Smooth muscle cell (in vitro differentiated cells): ENCODE measurements at regions not wholly inside any gene's neighbourhood (a gene's known extent, or its start where the extent isn't known, plus 50 kb on each side); places are given as distances from the start of the nearest gene placed in this dataset.

Experiments
- DNase-seq: peaks from one replicate; lab custom pipeline; 2025; ENCODE audit not compliant: unreplicated experiment; lab: John Stamatoyannopoulos, UW
- H2AFZ ChIP-seq: fragments of 200-600 bp; sonication (generic); 2 replicates; pipeline ENCODE4 v1.6.0; 2016; ENCODE audit warnings: antibody characterized with exemption, low read depth, mild to moderate bottlenecking
- H3F3A ChIP-seq: fragments of 200-600 bp; sonication (generic); 2 replicates; pipeline ENCODE4 v1.6.0; 2017; ENCODE audit warnings: antibody characterized with exemption, low read depth
- H3K27ac ChIP-seq: fragments of 200-600 bp; sonication (generic); 2 replicates; pipeline ENCODE4 v1.5.1; 2016; ENCODE audit warnings: low read depth, mild to moderate bottlenecking
- H3K27me3 ChIP-seq: fragments of 200-600 bp; sonication (generic); 2 replicates; pipeline ENCODE4 v1.6.1; 2016; ENCODE audit warnings: low read depth, mild to moderate bottlenecking
- H3K36me3 ChIP-seq: fragments of 200-600 bp; sonication (generic); 2 replicates; pipeline ENCODE4 v1.5.1; 2016; ENCODE audit warnings: low read depth
- H3K4me1 ChIP-seq: fragments of 200-600 bp; sonication (generic); 2 replicates; pipeline ENCODE4 v1.5.1; 2016; ENCODE audit warnings: low read depth
- H3K4me2 ChIP-seq: fragments of 200-600 bp; sonication (generic); 2 replicates; pipeline ENCODE4 v1.6.0; 2016; ENCODE audit warnings: mild to moderate bottlenecking
- H3K4me3 ChIP-seq: fragments of 200-600 bp; sonication (generic); 2 replicates; pipeline ENCODE4 v1.5.1; 2016; ENCODE audit warnings: mild to moderate bottlenecking
- H3K79me2 ChIP-seq: fragments of 200-600 bp; sonication (generic); 2 replicates; pipeline ENCODE4 v1.6.0; 2016; ENCODE audit warnings: low read depth, mild to moderate bottlenecking
- H3K9ac ChIP-seq: fragments of 200-600 bp; sonication (generic); 2 replicates; pipeline ENCODE4 v1.6.0; 2016; ENCODE audit warnings: low read depth
- H3K9me3 ChIP-seq: fragments of 200-600 bp; sonication (generic); replicated peaks from 2 replicates; pipeline ENCODE4 v1.5.1; 2016; ENCODE audit warnings: low read depth
- H4K20me1 ChIP-seq: fragments of 200-600 bp; sonication (generic); 2 replicates; pipeline ENCODE4 v1.6.0; 2016; ENCODE audit warnings: low read depth
- WGBS: methylation state at CpG from one replicate; pipeline ENCODE4 v1.1.7; 2016; ENCODE audit warnings: low lambda C conversion rate; 5-methylcytosine and 5-hydroxymethylcytosine counted together
- TF ChIP-seq, protein P1 (sequence below): fragments of 200-600 bp; sonication (generic); IDR thresholded peaks from 2 replicates; pipeline ENCODE4 v1.5.1; 2017; ENCODE audit warnings: borderline replicate concordance, mild to moderate bottlenecking, antibody characterized with exemption; ENCODE audit not compliant: insufficient read depth, poor library complexity, severe bottlenecking

DNA sequence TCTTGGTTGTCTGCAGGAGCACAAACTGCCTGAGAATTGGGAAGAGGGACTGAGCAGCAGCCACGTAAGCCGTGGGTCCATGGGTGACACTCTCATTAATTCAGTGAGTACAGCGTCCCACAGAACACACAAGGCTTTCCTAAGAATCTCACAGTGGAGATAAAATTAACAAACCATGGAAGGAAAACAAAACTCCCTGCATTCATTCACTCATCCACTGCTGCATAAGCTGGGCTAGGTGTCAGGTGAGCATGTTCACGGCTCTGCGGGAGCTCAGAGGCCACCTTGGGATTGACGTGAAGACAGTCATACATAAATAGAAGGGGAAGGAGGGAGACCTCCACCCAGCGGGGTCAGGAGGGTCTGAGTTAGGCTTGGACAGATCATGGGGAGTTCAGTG lies 1442.7 kb downstream of the TBC1D22A start:
- H2AFZ ChIP-seq: no peak overlapping the region
- H3K27me3 ChIP-seq: no peaks in the 10 kb centered on the region
- H3K79me2 ChIP-seq: no peaks in the 10 kb centered on the region
- no peaks in the 10 kb centered on the region for H3K36me3 ChIP-seq
- H4K20me1 ChIP-seq: no peaks in the 10 kb centered on the region
- H3K9me3 ChIP-seq: no peaks in the 10 kb centered on the region
- 91% methylated on average over 7 of the region's 7 CpGs for WGBS
- H3K27ac ChIP-seq: no peak overlapping the region
- H3F3A ChIP-seq: no peaks in the 10 kb centered on the region
- H3K4me3 ChIP-seq: no peak overlapping the region
- no peaks in the 10 kb centered on the region for H3K4me1 ChIP-seq
- H3K4me2 ChIP-seq: no peak overlapping the region
- TF ChIP-seq, protein P1, sequence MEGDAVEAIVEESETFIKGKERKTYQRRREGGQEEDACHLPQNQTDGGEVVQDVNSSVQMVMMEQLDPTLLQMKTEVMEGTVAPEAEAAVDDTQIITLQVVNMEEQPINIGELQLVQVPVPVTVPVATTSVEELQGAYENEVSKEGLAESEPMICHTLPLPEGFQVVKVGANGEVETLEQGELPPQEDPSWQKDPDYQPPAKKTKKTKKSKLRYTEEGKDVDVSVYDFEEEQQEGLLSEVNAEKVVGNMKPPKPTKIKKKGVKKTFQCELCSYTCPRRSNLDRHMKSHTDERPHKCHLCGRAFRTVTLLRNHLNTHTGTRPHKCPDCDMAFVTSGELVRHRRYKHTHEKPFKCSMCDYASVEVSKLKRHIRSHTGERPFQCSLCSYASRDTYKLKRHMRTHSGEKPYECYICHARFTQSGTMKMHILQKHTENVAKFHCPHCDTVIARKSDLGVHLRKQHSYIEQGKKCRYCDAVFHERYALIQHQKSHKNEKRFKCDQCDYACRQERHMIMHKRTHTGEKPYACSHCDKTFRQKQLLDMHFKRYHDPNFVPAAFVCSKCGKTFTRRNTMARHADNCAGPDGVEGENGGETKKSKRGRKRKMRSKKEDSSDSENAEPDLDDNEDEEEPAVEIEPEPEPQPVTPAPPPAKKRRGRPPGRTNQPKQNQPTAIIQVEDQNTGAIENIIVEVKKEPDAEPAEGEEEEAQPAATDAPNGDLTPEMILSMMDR: no peak
- H3K9ac ChIP-seq: no peak overlapping the region
- DNase-seq: no peak

DNA sequence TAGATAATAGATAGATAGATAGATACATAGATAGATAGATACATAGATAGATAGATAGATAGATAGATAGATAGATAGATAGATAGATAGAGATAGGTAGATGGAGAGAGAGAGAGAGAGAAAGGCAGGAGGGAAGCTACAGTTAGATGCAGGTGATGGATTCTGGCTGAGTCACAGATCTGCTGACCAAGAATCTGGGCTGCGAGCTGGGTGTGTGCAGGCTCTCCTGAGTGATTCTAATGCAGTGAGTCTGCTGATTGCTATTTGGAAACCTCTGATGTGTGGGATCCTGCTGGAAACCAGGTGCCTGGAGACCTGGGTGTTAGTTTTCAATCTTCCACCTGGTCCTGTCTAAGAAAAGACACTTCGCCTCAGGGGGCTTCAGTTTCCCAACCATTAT lies 1441.8 kb downstream of the TBC1D22A start:
- no peaks in the 10 kb centered on the region for H3K27me3 ChIP-seq
- no peak overlapping the region for H2AFZ ChIP-seq
- DNase-seq: no peak
- no peaks in the 10 kb centered on the region for H3K9me3 ChIP-seq
- no peaks in the 10 kb centered on the region for H3K36me3 ChIP-seq
- H3F3A ChIP-seq: no peaks in the 10 kb centered on the region
- H3K79me2 ChIP-seq: no peaks in the 10 kb centered on the region
- H3K4me2 ChIP-seq: no peak overlapping the region
- no peaks in the 10 kb centered on the region for H4K20me1 ChIP-seq
- H3K9ac ChIP-seq: no peak overlapping the region
- no peak overlapping the region for H3K27ac ChIP-seq
- TF ChIP-seq, protein P1: no peak
- 59% methylated on average over 2 of the region's 2 CpGs for whole genome bisulfite sequencing
- no peaks in the 10 kb centered on the region for H3K4me1 ChIP-seq
- no peak overlapping the region for H3K4me3 ChIP-seq

DNA sequence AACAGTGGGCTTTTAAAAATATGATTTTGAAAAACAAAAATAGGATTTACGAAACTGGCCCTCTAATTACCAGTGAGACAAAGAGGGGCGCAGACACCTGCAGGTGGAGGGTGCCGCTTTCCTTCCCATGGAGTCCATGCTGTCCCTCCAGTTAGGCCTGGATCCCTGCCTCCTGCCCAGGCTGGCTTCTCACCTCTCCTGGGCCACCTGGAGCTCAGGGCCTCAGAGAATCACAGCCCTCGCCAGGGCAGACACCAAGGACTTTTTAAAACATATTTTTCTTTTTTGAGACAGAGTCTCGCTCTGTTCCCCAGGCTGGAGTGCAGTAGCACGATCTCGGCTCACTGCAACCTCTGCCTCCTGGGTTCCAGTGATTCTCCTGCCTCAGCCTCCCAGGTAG lies 1437.2 kb downstream of the TBC1D22A start:
- WGBS: 93% methylated on average over 7 of the region's 7 CpGs
- H3K36me3 ChIP-seq: no peaks in the 10 kb centered on the region
- H3K27me3 ChIP-seq: no peaks in the 10 kb centered on the region
- no peaks in the 10 kb centered on the region for H4K20me1 ChIP-seq
- H3K9ac ChIP-seq: no peak overlapping the region
- TF ChIP-seq, protein P1: no peak
- H3K4me2 ChIP-seq: no peak overlapping the region
- no peak overlapping the region for H3K27ac ChIP-seq
- H3K4me3 ChIP-seq: no peak overlapping the region
- H2AFZ ChIP-seq: no peak overlapping the region
- no peaks in the 10 kb centered on the region for H3K79me2 ChIP-seq
- no peaks in the 10 kb centered on the region for H3F3A ChIP-seq
- no peaks in the 10 kb centered on the region for H3K9me3 ChIP-seq
- DNase-seq: no peak
- H3K4me1 ChIP-seq: no peaks in the 10 kb centered on the region

DNA sequence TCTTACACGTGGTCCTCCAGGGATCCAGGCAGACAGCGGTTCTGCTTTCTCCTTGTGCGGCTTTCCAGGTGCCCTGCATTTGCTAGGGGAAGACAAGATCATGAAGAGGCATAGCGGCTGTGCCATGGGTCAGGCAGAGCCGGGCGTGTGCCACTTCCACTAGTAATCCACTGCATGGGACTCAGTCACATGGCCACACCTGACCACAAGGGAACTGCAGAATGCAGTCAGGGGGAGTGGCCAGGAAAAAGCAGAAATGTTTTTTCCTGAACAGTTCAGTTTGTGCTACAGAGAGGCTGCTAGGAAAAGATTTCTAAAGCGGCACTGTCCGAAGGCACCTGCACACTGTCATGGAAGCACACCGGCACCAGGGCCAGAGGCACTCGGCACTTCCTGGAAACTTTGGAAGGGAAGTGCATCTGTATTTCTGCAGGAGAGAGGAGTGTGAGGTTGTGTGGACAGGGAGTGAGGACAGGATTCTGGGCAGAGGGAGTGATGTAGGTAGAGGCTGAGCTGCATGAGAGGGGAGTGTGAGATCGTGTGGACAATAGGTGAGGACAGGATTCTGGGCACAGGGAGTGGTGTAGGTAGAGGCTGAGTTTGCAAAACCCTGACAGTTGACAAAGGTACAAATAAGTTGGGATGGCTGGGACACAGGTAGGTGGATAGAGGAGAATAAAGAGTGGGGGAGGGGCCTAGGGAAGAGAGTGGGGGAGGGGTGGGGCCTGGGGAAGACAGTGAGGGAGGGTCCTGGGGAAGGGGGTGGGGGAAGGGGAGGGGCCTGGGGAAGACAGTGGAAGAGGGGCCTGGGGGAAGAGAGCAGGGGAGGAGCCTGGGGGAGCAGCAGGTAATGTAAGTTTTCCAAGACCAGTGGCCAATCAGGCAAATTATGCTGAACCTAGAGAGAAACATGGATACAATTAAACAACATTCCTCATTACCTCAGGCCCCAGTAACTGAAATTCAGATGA lies 1436.3 kb downstream of the TBC1D22A start:
- Histone ChIP-seq H3K4me1 (no peaks in the 10 kb centered on the region), H3F3A (no peaks in the 10 kb centered on the region), H3K9ac (no peak overlapping the region), H3K9me3 (no peaks in the 10 kb centered on the region), H3K4me3 (no peak overlapping the region), H4K20me1 (no peaks in the 10 kb centered on the region), H3K36me3 (no peaks in the 10 kb centered on the region), H2AFZ (no peak overlapping the region), H3K79me2 (no peaks in the 10 kb centered on the region), H3K27me3 (no peaks in the 10 kb centered on the region), H3K4me2 (no peak overlapping the region), H3K27ac (no peak overlapping the region)
- TF ChIP-seq, protein P1: no peak
- 84% methylated on average over 11 of the region's 11 CpGs for WGBS
- DNase-seq: no peak
